ENCODE measurements at regions not wholly inside any gene's neighbourhood (a gene's known extent, or its start where the extent isn't known, plus 50 kb on each side); places are given as distances from the start of the nearest gene placed in this dataset.

DNA sequence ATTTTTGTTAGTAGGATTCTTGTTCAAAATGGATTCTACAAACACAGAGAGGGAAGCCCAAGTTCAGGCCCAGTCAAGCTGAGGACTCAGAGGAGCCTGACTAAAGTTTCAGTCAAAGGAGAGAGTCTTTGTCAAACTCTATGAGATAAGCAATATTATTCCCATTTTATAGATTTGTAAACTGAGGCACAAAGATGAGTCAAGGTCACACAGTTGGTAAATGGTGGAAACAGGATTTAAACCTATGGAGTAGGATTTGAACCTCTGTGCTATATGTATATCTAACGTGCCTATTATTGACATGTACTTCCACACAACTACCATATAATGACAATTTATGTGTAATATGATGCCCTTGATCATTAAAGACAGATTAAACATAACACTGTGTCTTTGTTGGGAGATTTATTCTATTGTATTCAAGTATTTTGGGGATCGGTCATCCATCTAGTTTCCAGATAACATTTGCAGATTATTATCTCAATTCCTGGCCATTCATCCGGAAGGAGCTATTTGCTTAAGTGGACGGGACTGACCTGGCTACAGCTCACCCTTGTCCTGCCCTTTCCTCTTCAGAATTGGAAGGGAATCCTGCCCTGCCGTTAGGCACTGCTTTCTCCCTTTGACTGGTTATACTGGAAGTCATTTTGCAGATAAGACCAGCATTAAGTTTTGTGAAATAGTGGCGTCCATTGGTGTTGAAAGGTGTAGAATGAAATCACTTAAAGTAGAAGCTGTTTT lies 86.1 kb upstream of the LMO4 start:
- TF ChIP-seq, protein P1, sequence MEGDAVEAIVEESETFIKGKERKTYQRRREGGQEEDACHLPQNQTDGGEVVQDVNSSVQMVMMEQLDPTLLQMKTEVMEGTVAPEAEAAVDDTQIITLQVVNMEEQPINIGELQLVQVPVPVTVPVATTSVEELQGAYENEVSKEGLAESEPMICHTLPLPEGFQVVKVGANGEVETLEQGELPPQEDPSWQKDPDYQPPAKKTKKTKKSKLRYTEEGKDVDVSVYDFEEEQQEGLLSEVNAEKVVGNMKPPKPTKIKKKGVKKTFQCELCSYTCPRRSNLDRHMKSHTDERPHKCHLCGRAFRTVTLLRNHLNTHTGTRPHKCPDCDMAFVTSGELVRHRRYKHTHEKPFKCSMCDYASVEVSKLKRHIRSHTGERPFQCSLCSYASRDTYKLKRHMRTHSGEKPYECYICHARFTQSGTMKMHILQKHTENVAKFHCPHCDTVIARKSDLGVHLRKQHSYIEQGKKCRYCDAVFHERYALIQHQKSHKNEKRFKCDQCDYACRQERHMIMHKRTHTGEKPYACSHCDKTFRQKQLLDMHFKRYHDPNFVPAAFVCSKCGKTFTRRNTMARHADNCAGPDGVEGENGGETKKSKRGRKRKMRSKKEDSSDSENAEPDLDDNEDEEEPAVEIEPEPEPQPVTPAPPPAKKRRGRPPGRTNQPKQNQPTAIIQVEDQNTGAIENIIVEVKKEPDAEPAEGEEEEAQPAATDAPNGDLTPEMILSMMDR (IDR thresholded peaks at IDR 0.05; ENCODE audit: poor library complexity), result no peak
- TF ChIP-seq EZH2 (IDR thresholded peaks at IDR 0.05; ENCODE audit: borderline replicate concordance), result no peak
- no peak for TF ChIP-seq EZH2phosphoT487 (IDR thresholded peaks at IDR 0.05; ENCODE audit: low read depth, severe bottlenecking, unreplicated experiment)

Measured in hepatocyte (in vitro differentiated cells).